ENCODE measurements at regions not wholly inside any gene's neighbourhood (a gene's known extent, or its start where the extent isn't known, plus 50 kb on each side); places are given as distances from the start of the nearest gene placed in this dataset.

DNA sequence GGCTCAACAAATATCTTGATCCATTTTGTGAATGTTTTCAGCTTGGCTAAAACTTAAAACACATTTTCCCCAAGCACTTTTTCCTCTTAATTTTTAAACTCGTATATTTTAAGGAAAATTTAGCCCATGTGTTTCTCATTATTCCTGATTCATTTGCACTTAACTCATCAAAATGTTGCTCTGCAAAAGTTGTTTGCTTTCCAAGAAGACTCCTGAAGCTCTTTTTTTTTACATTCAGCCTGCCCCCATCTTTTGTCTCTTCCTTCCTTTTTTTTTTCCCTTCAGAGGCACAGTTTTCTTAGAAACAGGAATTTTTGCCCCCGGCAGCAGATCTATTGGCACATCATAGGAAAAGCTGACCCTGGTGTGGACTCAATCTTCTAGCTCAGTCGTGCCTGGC, 155.0 kb upstream of the SALL1 start:
- dilution Hi-C loops (cut with MboI; ENCODE audit: extremely low pct_ligation_motif_present, low sequenced_read_pairs) (no loop called here), intact Hi-C loops (cut with micrococcal nuclease) (no loop called here)
- H3K9me1 ChIP-seq (replicated peaks; ENCODE audit: control insufficient read depth, extremely low read depth, insufficient read depth, low read length) = no peaks in the 10 kb centered on the region
- no peak overlapping the region for H3K4me2 ChIP-seq (ENCODE audit: insufficient read depth, low read length)
- H4K20me1 ChIP-seq (replicated peaks; ENCODE audit: control insufficient read depth, extremely low read depth, insufficient read depth, low read length) = no peaks in the 10 kb centered on the region
- peaks cover 2% of the 10 kb centered on the region for H3K9me3 ChIP-seq (replicated peaks; ENCODE audit: control insufficient read depth, insufficient read depth, low read length)
- ChIA-PET CTCF (no interaction called here), POLR2A (no interaction called here)
- no peaks in the 10 kb centered on the region for H3K27me3 ChIP-seq (ENCODE audit: control insufficient read depth in 2 of 2, insufficient read depth in 2 of 2, low read length in 2 of 2)
- no peak overlapping the region for H2AFZ ChIP-seq (ENCODE audit: low read depth, low read length)
- H3K36me3 ChIP-seq (ENCODE audit: control insufficient read depth in 2 of 2, extremely low read depth in 1 of 2, insufficient read depth in 2 of 2, low read length in 2 of 2) = no peaks in the 10 kb centered on the region
- TF ChIP-seq GATA2 (IDR thresholded peaks at IDR 0.05; ENCODE audit: insufficient read depth, insufficient read length, low read depth, low read length) (no peak), JUN (IDR thresholded peaks at IDR 0.05; ENCODE audit: borderline replicate concordance, insufficient read depth, insufficient read length, low read depth) (no peak), POLR2AphosphoS5 (IDR thresholded peaks at IDR 0.05; ENCODE audit: insufficient read depth, low read depth, low read length) (no peak), MYC (IDR thresholded peaks at IDR 0.05; ENCODE audit: low read depth, low read length) (no peak), EZH2 (IDR thresholded peaks at IDR 0.05; ENCODE audit: borderline replicate concordance, low read depth, low read length, severe bottlenecking) (no peak)
- no peaks in the 10 kb centered on the region for H3K79me2 ChIP-seq (ENCODE audit: control insufficient read depth, insufficient read depth, low read length)
- H3K9ac ChIP-seq (replicated peaks; ENCODE audit: extremely low read depth, insufficient read depth, low read length) = no peak overlapping the region
- no peaks in the 10 kb centered on the region for H3K4me1 ChIP-seq (ENCODE audit: control insufficient read depth, extremely low read depth, insufficient read depth, low read length)
- H3K4me3 ChIP-seq (replicated peaks in 1 of 3; ENCODE audit: insufficient read depth in 1 of 3, low read depth in 1 of 3, low read length in 3 of 3) = no peak overlapping the region
- no TSS peak for BruUV-seq (replicated peaks)
- DNase-seq (ENCODE audit: low read depth, low spot score) (no peak), FAIRE-seq (no peak)
- no peak overlapping the region for H3K27ac ChIP-seq (ENCODE audit: insufficient read depth, low read depth, low read length)

GRCh38 chr16:51305337-51305736, 154.3 kb upstream of the SALL1 start:
- ChIA-PET CTCF (no interaction called here), POLR2A (no interaction called here)
- no TSS peak for BruUV-seq (replicated peaks)
- TF ChIP-seq MYC (IDR thresholded peaks at IDR 0.05; ENCODE audit: low read depth, low read length) = no peak
- TF ChIP-seq MAX (IDR thresholded peaks at IDR 0.05; ENCODE audit: insufficient read depth, insufficient read length) = no peak
- TF ChIP-seq POLR2AphosphoS5 (IDR thresholded peaks at IDR 0.05; ENCODE audit: insufficient read depth, low read depth, low read length) = no peak
- no peak for TF ChIP-seq FOS (IDR thresholded peaks at IDR 0.05; ENCODE audit: borderline replicate concordance, insufficient read depth, low read length)
- TF ChIP-seq, protein P1, sequence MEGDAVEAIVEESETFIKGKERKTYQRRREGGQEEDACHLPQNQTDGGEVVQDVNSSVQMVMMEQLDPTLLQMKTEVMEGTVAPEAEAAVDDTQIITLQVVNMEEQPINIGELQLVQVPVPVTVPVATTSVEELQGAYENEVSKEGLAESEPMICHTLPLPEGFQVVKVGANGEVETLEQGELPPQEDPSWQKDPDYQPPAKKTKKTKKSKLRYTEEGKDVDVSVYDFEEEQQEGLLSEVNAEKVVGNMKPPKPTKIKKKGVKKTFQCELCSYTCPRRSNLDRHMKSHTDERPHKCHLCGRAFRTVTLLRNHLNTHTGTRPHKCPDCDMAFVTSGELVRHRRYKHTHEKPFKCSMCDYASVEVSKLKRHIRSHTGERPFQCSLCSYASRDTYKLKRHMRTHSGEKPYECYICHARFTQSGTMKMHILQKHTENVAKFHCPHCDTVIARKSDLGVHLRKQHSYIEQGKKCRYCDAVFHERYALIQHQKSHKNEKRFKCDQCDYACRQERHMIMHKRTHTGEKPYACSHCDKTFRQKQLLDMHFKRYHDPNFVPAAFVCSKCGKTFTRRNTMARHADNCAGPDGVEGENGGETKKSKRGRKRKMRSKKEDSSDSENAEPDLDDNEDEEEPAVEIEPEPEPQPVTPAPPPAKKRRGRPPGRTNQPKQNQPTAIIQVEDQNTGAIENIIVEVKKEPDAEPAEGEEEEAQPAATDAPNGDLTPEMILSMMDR (IDR thresholded peaks at IDR 0.05; ENCODE audit: extremely low read depth in 1 of 2, insufficient read depth in 1 of 2, low read depth in 1 of 2, low read length in 2 of 2) = no peak
- TF ChIP-seq JUN (IDR thresholded peaks at IDR 0.05; ENCODE audit: borderline replicate concordance, insufficient read depth, insufficient read length, low read depth) = no peak
- no peak for TF ChIP-seq EZH2 (IDR thresholded peaks at IDR 0.05; ENCODE audit: borderline replicate concordance, low read depth, low read length, severe bottlenecking)
- TF ChIP-seq GATA2 (IDR thresholded peaks at IDR 0.05; ENCODE audit: insufficient read depth, insufficient read length, low read depth, low read length) = no peak
- no peak for TF ChIP-seq POLR2A (IDR thresholded peaks at IDR 0.05; ENCODE audit: low read depth, low read length)
- Histone ChIP-seq H3K9ac (replicated peaks; ENCODE audit: extremely low read depth, insufficient read depth, low read length) (no peak overlapping the region), H3K4me2 (ENCODE audit: insufficient read depth, low read length) (no peak overlapping the region), H3K4me3 (replicated peaks in 1 of 3; ENCODE audit: insufficient read depth in 1 of 3, low read depth in 1 of 3, low read length in 3 of 3) (no peak overlapping the region), H3K4me1 (ENCODE audit: control insufficient read depth, extremely low read depth, insufficient read depth, low read length) (no peaks in the 10 kb centered on the region), H4K20me1 (replicated peaks; ENCODE audit: control insufficient read depth, extremely low read depth, insufficient read depth, low read length) (no peaks in the 10 kb centered on the region), H3K27ac (ENCODE audit: insufficient read depth, low read depth, low read length) (no peak overlapping the region), H2AFZ (ENCODE audit: low read depth, low read length) (no peak overlapping the region), H3K36me3 (ENCODE audit: control insufficient read depth in 2 of 2, extremely low read depth in 1 of 2, insufficient read depth in 2 of 2, low read length in 2 of 2) (no peaks in the 10 kb centered on the region), H3K79me2 (ENCODE audit: control insufficient read depth, insufficient read depth, low read length) (no peaks in the 10 kb centered on the region), H3K9me1 (replicated peaks; ENCODE audit: control insufficient read depth, extremely low read depth, insufficient read depth, low read length) (no peaks in the 10 kb centered on the region), H3K9me3 (replicated peaks; ENCODE audit: control insufficient read depth, insufficient read depth, low read length) (peaks cover 2% of the 10 kb centered on the region), H3K27me3 (ENCODE audit: control insufficient read depth in 2 of 2, insufficient read depth in 2 of 2, low read length in 2 of 2) (no peaks in the 10 kb centered on the region)
- dilution Hi-C loops (cut with MboI; ENCODE audit: extremely low pct_ligation_motif_present, low sequenced_read_pairs) = no loop called here
- no peak for DNase-seq (ENCODE audit: low read depth, low spot score)
- intact Hi-C loops (cut with micrococcal nuclease) = no loop called here
- FAIRE-seq = no peak

All from endothelial cell of umbilical vein (primary cell).